Suprapubic skin (tissue), 4 donors: ENCODE measurements at regions not wholly inside any gene's neighbourhood (a gene's known extent, or its start where the extent isn't known, plus 50 kb on each side); places are given as distances from the start of the nearest gene placed in this dataset.

Experiments used
- CTCF ChIP-seq, 2 donors: fragments of 200-600 bp in 1 of 2; fragments of 450-650 bp in 1 of 2; sonication (generic) in 1 of 2; IDR thresholded peaks; one replicate each; pipeline ENCODE4 v1.5.1; 2016 to 2019; ENCODE audit warnings: antibody characterized with exemption in 2 of 2, mild to moderate bottlenecking in 1 of 2, moderate library complexity in 1 of 2
- EP300 ChIP-seq: sonication (generic); formaldehyde crosslinking; IDR thresholded peaks from one replicate; pipeline ENCODE4 v1.6.1; 2017; ENCODE audit warnings: antibody characterized with exemption
- POLR2A ChIP-seq, 2 donors: fragments of 450-650 bp; IDR thresholded peaks; one replicate each; pipeline ENCODE4 v1.6.1; 2017; ENCODE audit warnings: antibody characterized with exemption in 2 of 2, mild to moderate bottlenecking in 2 of 2, moderate library complexity in 2 of 2
- POLR2AphosphoS5 ChIP-seq, 3 donors: sonication (generic); formaldehyde crosslinking; IDR thresholded peaks; one replicate each; pipeline ENCODE4 v1.6.1; 2017; ENCODE audit warnings: antibody characterized with exemption in 3 of 3

- TF ChIP-seq CTCF (IDR thresholded peaks at IDR 0.05) (no peak), POLR2AphosphoS5 (IDR thresholded peaks at IDR 0.05) (no peak), POLR2A (IDR thresholded peaks at IDR 0.05) (no peak), EP300 (no peak)
Observed at GRCh38 chr18:78813936-78814710, 165.5 kb upstream of the SALL3 start.
